Testis (tissue), 2 donors: ENCODE measurements at regions not wholly inside any gene's neighbourhood (a gene's known extent, or its start where the extent isn't known, plus 50 kb on each side); places are given as distances from the start of the nearest gene placed in this dataset.

Experiments used
- CTCF ChIP-seq, 3 experiments: fragments of 450-650 bp in 2 of 3; fragments of 200-600 bp in 1 of 3; sonication (generic) in 1 of 3; IDR thresholded peaks; one replicate each; pipeline ENCODE4 v1.5.1; 2016 to 2019; ENCODE audit warnings: antibody characterized with exemption in 3 of 3, mild to moderate bottlenecking in 2 of 3, moderate library complexity in 1 of 3
- POLR2A ChIP-seq: fragments of 450-650 bp; IDR thresholded peaks from one replicate; pipeline ENCODE4 v1.6.1; 2017; ENCODE audit warnings: antibody characterized with exemption, mild to moderate bottlenecking, moderate library complexity

DNA sequence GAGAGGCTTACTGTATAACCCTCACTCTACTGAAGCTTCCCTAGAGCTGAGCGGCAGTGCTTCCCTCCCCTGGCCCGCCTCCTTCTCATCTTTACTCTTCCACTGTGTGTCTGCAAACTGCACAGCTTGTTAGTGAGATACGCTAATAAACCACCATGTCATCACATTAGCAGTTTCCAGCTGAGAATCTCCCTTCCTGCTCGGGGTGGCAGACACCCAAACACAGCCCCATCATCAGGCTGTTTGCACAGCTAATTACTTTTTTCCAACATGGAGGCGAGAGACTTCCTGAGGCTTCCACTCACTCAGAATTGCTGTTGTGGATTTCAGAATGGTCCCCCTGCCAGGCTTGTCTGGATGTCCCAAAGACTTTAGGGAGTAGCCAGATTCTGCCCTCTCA is 444.9 kb upstream of the SULF2 start:
- no peak for TF ChIP-seq CTCF (IDR thresholded peaks at IDR 0.05)
- no peak for TF ChIP-seq POLR2A
